Parathyroid adenoma (tissue), 2 donors: ENCODE measurements at regions not wholly inside any gene's neighbourhood (a gene's known extent, or its start where the extent isn't known, plus 50 kb on each side); places are given as distances from the start of the nearest gene placed in this dataset.

Experiments
- H2AFZ ChIP-seq: fragments of 300-600 bp; sonication (generic); one replicate; pipeline ENCODE4 v1.7.0; 2017; ENCODE audit warnings: antibody characterized with exemption, mild to moderate bottlenecking
- H3K27ac ChIP-seq: fragments of 300-600 bp; sonication (generic); one replicate; pipeline ENCODE4 v1.7.0; 2017
- H3K27me3 ChIP-seq: fragments of 300-600 bp; sonication (generic); one replicate; pipeline ENCODE4 v1.7.0; 2017; ENCODE audit warnings: low read length; ENCODE audit not compliant: control insufficient read depth, insufficient read depth
- H3K36me3 ChIP-seq: fragments of 300-600 bp; sonication (generic); one replicate; pipeline ENCODE4 v1.7.0; 2017; ENCODE audit warnings: low read length; ENCODE audit not compliant: control insufficient read depth, insufficient read depth
- H3K4me1 ChIP-seq: fragments of 300-600 bp; sonication (generic); one replicate; pipeline ENCODE4 v1.7.0; 2017; ENCODE audit warnings: control low read depth
- H3K4me2 ChIP-seq: fragments of 300-600 bp; sonication (generic); one replicate; pipeline ENCODE4 v1.7.0; 2017; ENCODE audit warnings: low read length
- H3K4me3 ChIP-seq: fragments of 300-600 bp; sonication (generic); one replicate; pipeline ENCODE4 v1.7.0; 2017; ENCODE audit warnings: low read depth, low read length
- H3K79me2 ChIP-seq: fragments of 300-600 bp; sonication (generic); one replicate; pipeline ENCODE4 v1.7.0; 2017; ENCODE audit warnings: control low read depth
- H3K9ac ChIP-seq: fragments of 300-600 bp; sonication (generic); one replicate; pipeline ENCODE4 v1.7.0; 2017; ENCODE audit warnings: mild to moderate bottlenecking
- H3K9me3 ChIP-seq: fragments of 300-600 bp; sonication (generic); one replicate; pipeline ENCODE4 v1.7.0; 2017; ENCODE audit warnings: low read length; ENCODE audit not compliant: control insufficient read depth
- TF ChIP-seq, protein P1 (sequence below): fragments of 300-600 bp; sonication (generic); IDR thresholded peaks from one replicate; pipeline ENCODE4 v1.7.0; 2017; ENCODE audit warnings: antibody characterized with exemption, mild to moderate bottlenecking
- donor health status: primary hyperparathyroidism.

DNA sequence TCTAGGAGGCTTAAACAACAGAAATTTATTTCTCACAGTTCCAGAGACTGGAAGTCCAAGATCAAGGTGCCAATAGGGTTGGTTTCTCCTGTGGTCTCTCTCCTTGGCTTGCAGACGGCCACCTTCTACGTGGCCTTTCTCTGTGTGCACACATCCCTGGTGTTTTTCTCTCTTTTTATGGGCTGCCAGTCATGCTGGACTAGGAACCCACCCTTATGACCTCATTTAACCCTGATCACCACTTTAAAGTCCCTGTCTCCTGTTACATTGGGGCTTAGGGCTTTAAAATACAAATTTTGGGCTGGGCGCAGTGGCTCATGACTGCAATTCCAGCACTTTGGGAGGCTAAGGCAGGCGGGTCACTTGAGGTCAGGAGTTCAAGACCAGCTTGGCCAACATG is 157.1 kb downstream of the TLE1 start:
- TF ChIP-seq, protein P1, sequence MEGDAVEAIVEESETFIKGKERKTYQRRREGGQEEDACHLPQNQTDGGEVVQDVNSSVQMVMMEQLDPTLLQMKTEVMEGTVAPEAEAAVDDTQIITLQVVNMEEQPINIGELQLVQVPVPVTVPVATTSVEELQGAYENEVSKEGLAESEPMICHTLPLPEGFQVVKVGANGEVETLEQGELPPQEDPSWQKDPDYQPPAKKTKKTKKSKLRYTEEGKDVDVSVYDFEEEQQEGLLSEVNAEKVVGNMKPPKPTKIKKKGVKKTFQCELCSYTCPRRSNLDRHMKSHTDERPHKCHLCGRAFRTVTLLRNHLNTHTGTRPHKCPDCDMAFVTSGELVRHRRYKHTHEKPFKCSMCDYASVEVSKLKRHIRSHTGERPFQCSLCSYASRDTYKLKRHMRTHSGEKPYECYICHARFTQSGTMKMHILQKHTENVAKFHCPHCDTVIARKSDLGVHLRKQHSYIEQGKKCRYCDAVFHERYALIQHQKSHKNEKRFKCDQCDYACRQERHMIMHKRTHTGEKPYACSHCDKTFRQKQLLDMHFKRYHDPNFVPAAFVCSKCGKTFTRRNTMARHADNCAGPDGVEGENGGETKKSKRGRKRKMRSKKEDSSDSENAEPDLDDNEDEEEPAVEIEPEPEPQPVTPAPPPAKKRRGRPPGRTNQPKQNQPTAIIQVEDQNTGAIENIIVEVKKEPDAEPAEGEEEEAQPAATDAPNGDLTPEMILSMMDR, result no peak
- no peak overlapping the region for H3K9ac ChIP-seq
- H3K36me3 ChIP-seq, result no peaks in the 10 kb centered on the region
- no peak overlapping the region for H2AFZ ChIP-seq
- no peaks in the 10 kb centered on the region for H3K4me1 ChIP-seq
- H3K4me3 ChIP-seq, result no peak overlapping the region
- no peaks in the 10 kb centered on the region for H3K9me3 ChIP-seq
- no peak overlapping the region for H3K27ac ChIP-seq
- no peak overlapping the region for H3K4me2 ChIP-seq
- H3K79me2 ChIP-seq, result no peaks in the 10 kb centered on the region
- no peaks in the 10 kb centered on the region for H3K27me3 ChIP-seq

GRCh38 chr9:81531511-81531910 is 157.8 kb downstream of the TLE1 start:
- no peak overlapping the region for H3K9ac ChIP-seq
- H3K79me2 ChIP-seq, result no peaks in the 10 kb centered on the region
- no peaks in the 10 kb centered on the region for H3K27me3 ChIP-seq
- no peak overlapping the region for H3K4me3 ChIP-seq
- H3K36me3 ChIP-seq, result no peaks in the 10 kb centered on the region
- H3K4me1 ChIP-seq, result no peaks in the 10 kb centered on the region
- no peak overlapping the region for H3K4me2 ChIP-seq
- H2AFZ ChIP-seq, result no peak overlapping the region
- TF ChIP-seq, protein P1, result no peak
- H3K27ac ChIP-seq, result no peak overlapping the region
- no peaks in the 10 kb centered on the region for H3K9me3 ChIP-seq

DNA sequence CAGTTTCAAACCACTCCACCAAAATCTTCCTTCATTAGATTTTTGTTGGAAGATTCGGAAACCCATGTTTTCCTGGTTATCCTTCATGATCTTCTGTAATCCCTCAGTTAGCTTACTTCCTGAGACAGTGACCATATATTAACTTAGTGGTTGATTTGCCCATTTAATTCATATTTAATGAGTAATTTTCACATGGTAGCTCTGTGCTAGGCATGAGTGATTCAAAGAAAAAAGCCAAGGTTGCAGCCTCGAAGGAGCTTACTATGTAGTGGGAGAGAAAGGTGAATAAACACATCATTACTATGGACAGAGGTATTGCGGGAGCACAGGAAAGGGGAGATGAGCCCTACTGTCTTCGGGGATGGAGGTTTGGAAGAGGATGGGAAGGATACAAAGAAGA is 158.5 kb downstream of the TLE1 start:
- Histone ChIP-seq H3K9ac (no peak overlapping the region), H3K4me1 (no peaks in the 10 kb centered on the region), H3K27me3 (no peaks in the 10 kb centered on the region), H3K9me3 (no peaks in the 10 kb centered on the region), H2AFZ (no peak overlapping the region), H3K36me3 (no peaks in the 10 kb centered on the region), H3K4me3 (no peak overlapping the region), H3K27ac (no peak overlapping the region), H3K4me2 (no peak overlapping the region), H3K79me2 (no peaks in the 10 kb centered on the region)
- TF ChIP-seq, protein P1, result no peak

- Histone ChIP-seq H2AFZ (no peak overlapping the region), H3K4me3 (no peak overlapping the region), H3K27ac (no peak overlapping the region)
Measured at GRCh38 chr9:81530310-81530810, 159.0 kb downstream of the TLE1 start.

More at GRCh38 chr9:81530310-81530810, 159.0 kb downstream of the TLE1 start:
- no peak overlapping the region for H3K9ac ChIP-seq
- H3K36me3 ChIP-seq, result no peaks in the 10 kb centered on the region
- H3K9me3 ChIP-seq, result no peaks in the 10 kb centered on the region
- TF ChIP-seq, protein P1, result no peak
- no peaks in the 10 kb centered on the region for H3K27me3 ChIP-seq
- H3K79me2 ChIP-seq, result no peaks in the 10 kb centered on the region
- no peaks in the 10 kb centered on the region for H3K4me1 ChIP-seq
- H3K4me2 ChIP-seq, result no peak overlapping the region
